ENCODE measurements at regions not wholly inside any gene's neighbourhood (a gene's known extent, or its start where the extent isn't known, plus 50 kb on each side); places are given as distances from the start of the nearest gene placed in this dataset.

GRCh38 chr2:16049406-16049805 lies 109.1 kb downstream of the MYCN start:
- DNase-seq (ENCODE audit: low read depth): no peak

- no peak for DNase-seq (ENCODE audit: low read depth)
Measured at GRCh38 chr2:16048466-16048865, 108.1 kb downstream of the MYCN start.

GRCh38 chr2:16047701-16048100 lies 107.4 kb downstream of the MYCN start:
- DNase-seq (ENCODE audit: low read depth): no peak

- DNase-seq (ENCODE audit: low read depth): no peak
Measured at GRCh38 chr2:16046649-16047048, 106.3 kb downstream of the MYCN start.

GRCh38 chr2:16045653-16046352 lies 105.5 kb downstream of the MYCN start:
- DNase-seq (ENCODE audit: low read depth): no peak

GRCh38 chr2:16044946-16045456 lies 104.7 kb downstream of the MYCN start:
- DNase-seq (ENCODE audit: low read depth): no peak

GRCh38 chr2:16043627-16044026 lies 103.3 kb downstream of the MYCN start:
- no peak for DNase-seq (ENCODE audit: low read depth)

GRCh38 chr2:16043192-16043591 lies 102.8 kb downstream of the MYCN start:
- no peak for DNase-seq (ENCODE audit: low read depth)

- no peak for DNase-seq (ENCODE audit: low read depth)
Measured at GRCh38 chr2:16042201-16042700, 101.9 kb downstream of the MYCN start.

GRCh38 chr2:16040271-16041010 lies 100.1 kb downstream of the MYCN start:
- DNase-seq (ENCODE audit: low read depth): no peak

- no peak for DNase-seq (ENCODE audit: low read depth)
Measured at GRCh38 chr2:16039823-16040222, 99.5 kb downstream of the MYCN start.

GRCh38 chr2:16039055-16039454 lies 98.7 kb downstream of the MYCN start:
- no peak for DNase-seq (ENCODE audit: low read depth)

GRCh38 chr2:16038621-16039020 lies 98.3 kb downstream of the MYCN start:
- no peak for DNase-seq (ENCODE audit: low read depth)

GRCh38 chr2:16037808-16038457 lies 97.6 kb downstream of the MYCN start:
- DNase-seq (ENCODE audit: low read depth): no peak

- DNase-seq (ENCODE audit: low read depth): no peak
Measured at GRCh38 chr2:16036951-16037350, 96.6 kb downstream of the MYCN start.

- DNase-seq (ENCODE audit: low read depth): no peak
Measured at GRCh38 chr2:16035747-16036745, 95.7 kb downstream of the MYCN start.

- no peak for DNase-seq (ENCODE audit: low read depth)
Measured at GRCh38 chr2:16034975-16035746, 94.8 kb downstream of the MYCN start.

GRCh38 chr2:16034151-16034974 lies 94.0 kb downstream of the MYCN start:
- no peak for DNase-seq (ENCODE audit: low read depth)

GRCh38 chr2:16033032-16033293 lies 92.6 kb downstream of the MYCN start:
- no peak for DNase-seq (ENCODE audit: low read depth)
